ENCODE measurements at regions not wholly inside any gene's neighbourhood (a gene's known extent, or its start where the extent isn't known, plus 50 kb on each side); places are given as distances from the start of the nearest gene placed in this dataset.
A peak's percentile ranks its signal among the peaks of the same experiment; 100 is the strongest.

GRCh38 chr20:20772497-20773085 lies 60.1 kb upstream of the RALGAPA2 start:
- no CpG with 5 or more reads among the region's 3 CpGs for WGBS, 2 donors (ENCODE audit: extremely low coverage in 2 of 2, insufficient read length in 2 of 2, insufficient replicate concordance in 1 of 2)
- Histone ChIP-seq H3K79me1 (ENCODE audit: low read depth, low read length) (no peaks in the 10 kb centered on the region), H3K27me3 (ENCODE audit: control insufficient read depth in 3 of 3, insufficient read depth in 3 of 3, low read depth in 1 of 3, low read length in 3 of 3) (peaks cover 0 to 2% (median 0%) of the 10 kb centered on the region in 3 experiments), H4K8ac (ENCODE audit: low read depth, low read length) (no peak overlapping the region), H3K27ac (replicated peaks; ENCODE audit: low read length) (no peak overlapping the region), H3K4me3 (ENCODE audit: low read length in 2 of 2) (no peak overlapping the region), H3K18ac (ENCODE audit: low read length) (no peak overlapping the region), H4K91ac (ENCODE audit: low read depth, low read length, poor library complexity) (no peak overlapping the region), H3K4ac (ENCODE audit: low read length) (no peak overlapping the region), H3K9me3 (replicated peaks in 1 of 2; ENCODE audit: control insufficient read depth in 2 of 2, insufficient read depth in 1 of 2, low read depth in 1 of 2, low read length in 2 of 2) (peaks cover 0 to 13% of the 10 kb centered on the region in 2 donors), H2BK120ac (ENCODE audit: low read depth, low read length) (no peak overlapping the region), H2AK5ac (ENCODE audit: low read depth, low read length) (no peak overlapping the region), H2BK5ac (ENCODE audit: low read length) (no peak overlapping the region), H3K4me2 (ENCODE audit: insufficient read depth, low read length, poor library complexity, severe bottlenecking) (no peak overlapping the region), H3K4me1 (ENCODE audit: control insufficient read depth in 2 of 2, insufficient read depth in 1 of 2, low read depth in 1 of 2, low read length in 2 of 2) (no peaks in the 10 kb centered on the region), H3K9ac (ENCODE audit: low read depth, low read length, poor library complexity) (no peak overlapping the region), H3K36me3 (replicated peaks in 1 of 2; ENCODE audit: control insufficient read depth in 2 of 2, insufficient read depth in 2 of 2, low read length in 2 of 2) (no peaks in the 10 kb centered on the region), H2BK12ac (ENCODE audit: low read length) (no peak overlapping the region), H3K14ac (ENCODE audit: low read length) (no peak overlapping the region), H3K23ac (ENCODE audit: low read depth, low read length, poor library complexity) (no peak overlapping the region), H2BK15ac (ENCODE audit: low read length) (no peak overlapping the region), H2AFZ (ENCODE audit: low read length) (no peak overlapping the region)
- DNase-seq (ENCODE audit: low spot score): no peak

- no CpG with 5 or more reads among the region's 30 CpGs for WGBS, 2 donors (ENCODE audit: extremely low coverage in 2 of 2, insufficient read length in 2 of 2, insufficient replicate concordance in 1 of 2)
- Histone ChIP-seq H2AFZ (ENCODE audit: low read length) (no peak overlapping the region), H3K27ac (replicated peaks; ENCODE audit: low read length) (no peak overlapping the region), H3K23ac (ENCODE audit: low read depth, low read length, poor library complexity) (no peak overlapping the region), H3K36me3 (replicated peaks in 1 of 2; ENCODE audit: control insufficient read depth in 2 of 2, insufficient read depth in 2 of 2, low read length in 2 of 2) (no peaks in the 10 kb centered on the region), H3K9ac (ENCODE audit: low read depth, low read length, poor library complexity) (no peak overlapping the region), H2BK120ac (ENCODE audit: low read depth, low read length) (peak overlapping the region; percentile 11), H3K4ac (ENCODE audit: low read length) (no peak overlapping the region), H3K4me1 (ENCODE audit: control insufficient read depth in 2 of 2, insufficient read depth in 1 of 2, low read depth in 1 of 2, low read length in 2 of 2) (no peaks in the 10 kb centered on the region), H3K14ac (ENCODE audit: low read length) (no peak overlapping the region), H3K18ac (ENCODE audit: low read length) (no peak overlapping the region), H2BK12ac (ENCODE audit: low read length) (no peak overlapping the region), H4K91ac (ENCODE audit: low read depth, low read length, poor library complexity) (no peak overlapping the region), H3K4me3 (ENCODE audit: low read length in 2 of 2) (peak overlapping the region in 1 of 2 donors; percentile 51), H3K79me1 (ENCODE audit: low read depth, low read length) (no peaks in the 10 kb centered on the region), H3K27me3 (ENCODE audit: control insufficient read depth in 3 of 3, insufficient read depth in 3 of 3, low read depth in 1 of 3, low read length in 3 of 3) (peaks cover 0 to 2% (median 0%) of the 10 kb centered on the region in 3 experiments), H2AK5ac (ENCODE audit: low read depth, low read length) (no peak overlapping the region), H2BK15ac (ENCODE audit: low read length) (no peak overlapping the region), H3K4me2 (ENCODE audit: insufficient read depth, low read length, poor library complexity, severe bottlenecking) (no peak overlapping the region), H3K9me3 (replicated peaks in 1 of 2; ENCODE audit: control insufficient read depth in 2 of 2, insufficient read depth in 1 of 2, low read depth in 1 of 2, low read length in 2 of 2) (peaks cover 0 to 13% of the 10 kb centered on the region in 2 donors), H2BK5ac (ENCODE audit: low read length) (no peak overlapping the region), H4K8ac (ENCODE audit: low read depth, low read length) (no peak overlapping the region)
- no peak for DNase-seq (ENCODE audit: low spot score)
Observed at GRCh38 chr20:20768202-20768815, 55.9 kb upstream of the RALGAPA2 start.

- no peak for DNase-seq (ENCODE audit: low spot score)
- H2BK15ac ChIP-seq (ENCODE audit: low read length): no peak overlapping the region
- no peak overlapping the region for H2BK5ac ChIP-seq (ENCODE audit: low read length)
- H3K4me3 ChIP-seq (ENCODE audit: low read length in 2 of 2): no peak overlapping the region
- no peaks in the 10 kb centered on the region for H3K4me1 ChIP-seq (ENCODE audit: control insufficient read depth in 2 of 2, insufficient read depth in 1 of 2, low read depth in 1 of 2, low read length in 2 of 2)
- no peak overlapping the region for H3K23ac ChIP-seq (ENCODE audit: low read depth, low read length, poor library complexity)
- no peak overlapping the region for H2BK120ac ChIP-seq (ENCODE audit: low read depth, low read length)
- no peak overlapping the region for H3K4me2 ChIP-seq (ENCODE audit: insufficient read depth, low read length, poor library complexity, severe bottlenecking)
- no peak overlapping the region for H2AFZ ChIP-seq (ENCODE audit: low read length)
- no peak overlapping the region for H4K91ac ChIP-seq (ENCODE audit: low read depth, low read length, poor library complexity)
- H2AK5ac ChIP-seq (ENCODE audit: low read depth, low read length): no peak overlapping the region
- no peak overlapping the region for H2BK12ac ChIP-seq (ENCODE audit: low read length)
- H3K18ac ChIP-seq (ENCODE audit: low read length): no peak overlapping the region
- H4K8ac ChIP-seq (ENCODE audit: low read depth, low read length): no peak overlapping the region
- H3K36me3 ChIP-seq (replicated peaks in 1 of 2; ENCODE audit: control insufficient read depth in 2 of 2, insufficient read depth in 2 of 2, low read length in 2 of 2): no peaks in the 10 kb centered on the region
- H3K14ac ChIP-seq (ENCODE audit: low read length): no peak overlapping the region
- H3K27ac ChIP-seq (replicated peaks; ENCODE audit: low read length): no peak overlapping the region
- no CpG with 5 or more reads among the region's 4 CpGs for WGBS, 2 donors (ENCODE audit: extremely low coverage in 2 of 2, insufficient read length in 2 of 2, insufficient replicate concordance in 1 of 2)
- peaks cover 0 to 6% of the 10 kb centered on the region in 2 donors for H3K9me3 ChIP-seq (replicated peaks in 1 of 2; ENCODE audit: control insufficient read depth in 2 of 2, insufficient read depth in 1 of 2, low read depth in 1 of 2, low read length in 2 of 2)
- H3K79me1 ChIP-seq (ENCODE audit: low read depth, low read length): no peaks in the 10 kb centered on the region
- H3K9ac ChIP-seq (ENCODE audit: low read depth, low read length, poor library complexity): no peak overlapping the region
- H3K4ac ChIP-seq (ENCODE audit: low read length): no peak overlapping the region
- peaks cover 0 to 8% (median 2%) of the 10 kb centered on the region in 3 experiments for H3K27me3 ChIP-seq (ENCODE audit: control insufficient read depth in 3 of 3, insufficient read depth in 3 of 3, low read depth in 1 of 3, low read length in 3 of 3)
Observed at GRCh38 chr20:20765696-20766365, 53.4 kb upstream of the RALGAPA2 start.

- no peak overlapping the region for H2AK5ac ChIP-seq (ENCODE audit: low read depth, low read length)
- no peaks in the 10 kb centered on the region for H3K79me1 ChIP-seq (ENCODE audit: low read depth, low read length)
- H3K4me1 ChIP-seq (ENCODE audit: control insufficient read depth in 2 of 2, insufficient read depth in 1 of 2, low read depth in 1 of 2, low read length in 2 of 2): no peaks in the 10 kb centered on the region
- no peak overlapping the region for H3K27ac ChIP-seq (replicated peaks; ENCODE audit: low read length)
- no peak overlapping the region for H3K14ac ChIP-seq (ENCODE audit: low read length)
- no CpG with 5 or more reads among the region's 5 CpGs for WGBS, 2 donors (ENCODE audit: extremely low coverage in 2 of 2, insufficient read length in 2 of 2, insufficient replicate concordance in 1 of 2)
- no peak overlapping the region for H4K8ac ChIP-seq (ENCODE audit: low read depth, low read length)
- H2BK5ac ChIP-seq (ENCODE audit: low read length): no peak overlapping the region
- H3K18ac ChIP-seq (ENCODE audit: low read length): no peak overlapping the region
- H3K9me3 ChIP-seq (replicated peaks in 1 of 2; ENCODE audit: control insufficient read depth in 2 of 2, insufficient read depth in 1 of 2, low read depth in 1 of 2, low read length in 2 of 2): peaks cover 0 to 6% of the 10 kb centered on the region in 2 donors
- no peak overlapping the region for H4K91ac ChIP-seq (ENCODE audit: low read depth, low read length, poor library complexity)
- no peak overlapping the region for H3K23ac ChIP-seq (ENCODE audit: low read depth, low read length, poor library complexity)
- H3K4me2 ChIP-seq (ENCODE audit: insufficient read depth, low read length, poor library complexity, severe bottlenecking): no peak overlapping the region
- no peak overlapping the region for H3K4ac ChIP-seq (ENCODE audit: low read length)
- H3K27me3 ChIP-seq (ENCODE audit: control insufficient read depth in 3 of 3, insufficient read depth in 3 of 3, low read depth in 1 of 3, low read length in 3 of 3): peaks cover 0 to 8% (median 2%) of the 10 kb centered on the region in 3 experiments
- H2BK120ac ChIP-seq (ENCODE audit: low read depth, low read length): no peak overlapping the region
- H2BK15ac ChIP-seq (ENCODE audit: low read length): no peak overlapping the region
- no peak overlapping the region for H3K4me3 ChIP-seq (ENCODE audit: low read length in 2 of 2)
- H2BK12ac ChIP-seq (ENCODE audit: low read length): no peak overlapping the region
- H3K9ac ChIP-seq (ENCODE audit: low read depth, low read length, poor library complexity): no peak overlapping the region
- H2AFZ ChIP-seq (ENCODE audit: low read length): no peak overlapping the region
- DNase-seq (ENCODE audit: low spot score): no peak
- no peaks in the 10 kb centered on the region for H3K36me3 ChIP-seq (replicated peaks in 1 of 2; ENCODE audit: control insufficient read depth in 2 of 2, insufficient read depth in 2 of 2, low read length in 2 of 2)
Observed at GRCh38 chr20:20763650-20764049, 51.2 kb upstream of the RALGAPA2 start.
